Endothelial cell of umbilical vein (primary cell): ENCODE measurements at regions not wholly inside any gene's neighbourhood (a gene's known extent, or its start where the extent isn't known, plus 50 kb on each side); places are given as distances from the start of the nearest gene placed in this dataset.

ENCODE experiments used
- BruUV-seq: library from RNA; stranded (reverse); fragments of 400-500 nt; replicated peaks from 2 replicates; lab custom pipeline; 2021; lab: Mats Ljungman, UMichigan
- CTCF ChIA-PET: fragments of 300-600, 350-600 bp; sonication (Branson Sonifier 250); formaldehyde crosslinking; loops from one replicate; lab custom pipeline; 2021; ENCODE audit warnings: antibody characterized with exemption, inconsistent platforms; lab: Charles Lee
- POLR2A ChIA-PET: fragments of 300-600, 350-600 bp; sonication (Branson Sonifier 250); formaldehyde crosslinking; loops from one replicate; lab custom pipeline; 2021; ENCODE audit warnings: antibody characterized with exemption, inconsistent platforms; lab: Charles Lee
- DNase-seq: peaks from one replicate; pipeline ENCODE4 v3.0.0-alpha.2; 2011; ENCODE audit warnings: low read depth, low spot score
- FAIRE-seq: peaks from 2 replicates; lab custom pipeline; 2011; peaks lifted over from hg19 to GRCh38; lab: Jason Lieb, UNC
- H2AFZ ChIP-seq: 2 replicates; pipeline ENCODE4 v1.6.0; 2012; ENCODE audit warnings: low read depth, low read length, control low read depth, inconsistent platforms
- H3K27ac ChIP-seq: 2 replicates; pipeline ENCODE4 v1.5.1; 2011; ENCODE audit warnings: low read depth, mild to moderate bottlenecking, control low read depth, low read length, moderate library complexity; ENCODE audit not compliant: insufficient read depth
- H3K27me3 ChIP-seq, 2 experiments: 2 replicates each; pipeline versions ENCODE4 v1.6.0 to v1.6.1; 2011; ENCODE audit warnings: low read length in 2 of 2, mixed read lengths in 1 of 2; ENCODE audit not compliant: control insufficient read depth in 2 of 2, insufficient read depth in 2 of 2
- H3K36me3 ChIP-seq, 2 experiments: 2 replicates in 1 of 2; 3 replicates in 1 of 2; pipeline ENCODE4 v1.5.1; 2011; ENCODE audit warnings: low read length in 2 of 2, mild to moderate bottlenecking in 1 of 2, moderate library complexity in 1 of 2; ENCODE audit not compliant: control insufficient read depth in 2 of 2, insufficient read depth in 2 of 2; ENCODE audit errors: extremely low read depth in 1 of 2
- H3K4me1 ChIP-seq: 3 replicates; pipeline ENCODE4 v1.5.1; 2011; ENCODE audit warnings: mild to moderate bottlenecking, low read length; ENCODE audit not compliant: control insufficient read depth, insufficient read depth; ENCODE audit errors: extremely low read depth
- H3K4me2 ChIP-seq: 2 replicates; pipeline ENCODE4 v1.6.1; 2011; ENCODE audit warnings: low read length, control low read depth, mixed read lengths; ENCODE audit not compliant: insufficient read depth
- H3K4me3 ChIP-seq, 3 experiments: fragments of 200-600 bp in 1 of 3; sonication (generic), shearing (Covaris generic) in 1 of 3; replicated peaks in 1 of 3; 2 replicates each; pipeline ENCODE4 v1.5.1; 2011 to 2016; ENCODE audit warnings: control low read depth in 3 of 3, low read length in 3 of 3, mild to moderate bottlenecking in 2 of 3, inconsistent platforms in 1 of 3, low read depth in 1 of 3, moderate library complexity in 1 of 3; ENCODE audit not compliant: insufficient read depth in 1 of 3
- H3K79me2 ChIP-seq: 2 replicates; pipeline ENCODE4 v1.6.0; 2012; ENCODE audit warnings: low read length, inconsistent platforms; ENCODE audit not compliant: control insufficient read depth, insufficient read depth
- H3K9ac ChIP-seq: replicated peaks from 2 replicates; pipeline ENCODE3; 2011; ENCODE audit warnings: low read length, control low read depth; ENCODE audit not compliant: insufficient read depth; ENCODE audit errors: extremely low read depth
- H3K9me1 ChIP-seq: replicated peaks from 3 replicates; pipeline ENCODE4 v1.6.0; 2011; ENCODE audit warnings: mild to moderate bottlenecking, low read length; ENCODE audit not compliant: control insufficient read depth, insufficient read depth; ENCODE audit errors: extremely low read depth
- H3K9me3 ChIP-seq: replicated peaks from 2 replicates; pipeline ENCODE4 v1.5.1; 2012; ENCODE audit warnings: low read length, inconsistent platforms; ENCODE audit not compliant: control insufficient read depth, insufficient read depth
- H4K20me1 ChIP-seq: replicated peaks from 2 replicates; pipeline ENCODE3; 2011; ENCODE audit warnings: mild to moderate bottlenecking, low read length; ENCODE audit not compliant: control insufficient read depth, insufficient read depth; ENCODE audit errors: extremely low read depth
- CTCF ChIP-seq, 2 donors: IDR thresholded peaks; 1 replicate in 1 of 2; 2 replicates in 1 of 2; pipeline ENCODE4 v1.5.1; 2011; ENCODE audit warnings: low read length in 2 of 2, mild to moderate bottlenecking in 2 of 2, moderate library complexity in 2 of 2, control low read depth in 1 of 2, inconsistent platforms in 1 of 2, low read depth in 1 of 2; ENCODE audit not compliant: insufficient read depth in 1 of 2; ENCODE audit errors: extremely low read depth in 1 of 2
- EZH2 ChIP-seq: IDR thresholded peaks from 2 replicates; pipeline ENCODE4 v1.6.1; 2012; ENCODE audit warnings: borderline replicate concordance, low read depth, mild to moderate bottlenecking, moderate library complexity, low read length, inconsistent platforms; ENCODE audit not compliant: severe bottlenecking
- FOS ChIP-seq: IDR thresholded peaks from 2 replicates; pipeline ENCODE4 v1.6.1; 2011; ENCODE audit warnings: mild to moderate bottlenecking, low read length, moderate library complexity, borderline replicate concordance; ENCODE audit not compliant: insufficient read depth
- GATA2 ChIP-seq: IDR thresholded peaks from 2 replicates; pipeline ENCODE4 v1.7.0; 2011; ENCODE audit warnings: low read depth, mild to moderate bottlenecking, moderate library complexity, mixed read lengths, low read length; ENCODE audit not compliant: insufficient read length, insufficient read depth
- JUN ChIP-seq: IDR thresholded peaks from 2 replicates; pipeline ENCODE4 v1.6.1; 2011; ENCODE audit warnings: borderline replicate concordance, low read depth; ENCODE audit not compliant: insufficient read length, insufficient read depth
- MAX ChIP-seq: IDR thresholded peaks from 2 replicates; pipeline ENCODE4 v1.6.1; 2011; ENCODE audit not compliant: insufficient read depth, insufficient read length
- MYC ChIP-seq: IDR thresholded peaks from one replicate; pipeline ENCODE4 v1.6.1; 2011; ENCODE audit warnings: mild to moderate bottlenecking, low read depth, low read length
- POLR2A ChIP-seq: IDR thresholded peaks from 2 replicates; pipeline ENCODE4 v1.6.1; 2012; ENCODE audit warnings: low read depth, mild to moderate bottlenecking, control low read depth, low read length
- POLR2AphosphoS5 ChIP-seq: IDR thresholded peaks from 2 replicates; pipeline ENCODE4 v1.6.1; 2012; ENCODE audit warnings: low read depth, mild to moderate bottlenecking, control low read depth, low read length, moderate library complexity; ENCODE audit not compliant: insufficient read depth
- dilution Hi-C: fragments of 300-500 bp; cut with MboI; formaldehyde crosslinking; loops from one replicate; pipeline ENCODE4 v1.15.0; 2019; ENCODE audit warnings: low sequenced_read_pairs; ENCODE audit not compliant: extremely low pct_ligation_motif_present
- intact Hi-C: fragments of 100-400 bp; cut with micrococcal nuclease; formaldehyde crosslinking; loops from one replicate; pipeline ENCODE4 v1.10.0; 2022

GRCh38 chr16:49089039-49089438, 192.6 kb downstream of the CBLN1 start:
- FAIRE-seq, result no peak

More at GRCh38 chr16:49089039-49089438, 192.6 kb downstream of the CBLN1 start:
- Histone ChIP-seq H4K20me1 (no peaks in the 10 kb centered on the region), H3K27me3 (no peaks in the 10 kb centered on the region), H3K4me1 (no peaks in the 10 kb centered on the region), H3K9ac (no peak overlapping the region), H2AFZ (no peak overlapping the region), H3K9me1 (no peaks in the 10 kb centered on the region), H3K79me2 (no peaks in the 10 kb centered on the region), H3K9me3 (peaks cover 14% of the 10 kb centered on the region), H3K36me3 (no peaks in the 10 kb centered on the region), H3K27ac (no peak overlapping the region), H3K4me3 (no peak overlapping the region), H3K4me2 (no peak overlapping the region)
- ChIA-PET CTCF (no interaction called here), POLR2A (no interaction called here)
- dilution Hi-C loops, result no loop called here
- DNase-seq, result no peak
- no peak for TF ChIP-seq GATA2
- TF ChIP-seq JUN, result no peak
- TF ChIP-seq POLR2A, result no peak
- no peak for TF ChIP-seq POLR2AphosphoS5
- TF ChIP-seq EZH2, result no peak
- no peak for TF ChIP-seq FOS
- no peak for TF ChIP-seq MYC
- TF ChIP-seq MAX, result no peak
- no peak for TF ChIP-seq CTCF (IDR thresholded peaks at IDR 0.05; ENCODE audit: extremely low read depth in 1 of 2, insufficient read depth in 1 of 2, low read depth in 1 of 2, low read length in 2 of 2)
- BruUV-seq, result no TSS peak
- intact Hi-C loops, result no loop called here
